NOMO-1 treated with DMSO at 0.1 percent for 48 hours (cell line): ENCODE measurements at regions not wholly inside any gene's neighbourhood (a gene's known extent, or its start where the extent isn't known, plus 50 kb on each side); places are given as distances from the start of the nearest gene placed in this dataset.
A peak's percentile ranks its signal among the peaks of the same experiment; 100 is the strongest.

Experiments used
- DNase-seq: peaks from one replicate; lab custom pipeline; 2025; ENCODE audit not compliant: unreplicated experiment; lab: John Stamatoyannopoulos, UW

- peak; percentile 30 for DNase-seq
These were observed 51.1 kb upstream of the UNC5C start for GRCh38 chr4:95599777-95600400.
